Spinal cord (tissue), 9 donors: ENCODE measurements at regions not wholly inside any gene's neighbourhood (a gene's known extent, or its start where the extent isn't known, plus 50 kb on each side); places are given as distances from the start of the nearest gene placed in this dataset.

Experiments used
- DNase-seq, 6 donors: peaks; one replicate each; pipeline versions ENCODE4 v3.0.0 to v3.0.0-alpha.2; 2013 to 2015; ENCODE audit warnings: low spot score in 6 of 6, low read depth in 4 of 6
- H3K27ac ChIP-seq: one replicate; pipeline ENCODE4 v1.5.1; 2013; ENCODE audit warnings: low read depth, low read length, control low read depth
- H3K27me3 ChIP-seq: one replicate; pipeline ENCODE4 v1.6.1; 2013; ENCODE audit warnings: low read length; ENCODE audit not compliant: control insufficient read depth, insufficient read depth
- H3K36me3 ChIP-seq: one replicate; pipeline ENCODE4 v1.6.1; 2013; ENCODE audit warnings: low read length; ENCODE audit not compliant: control insufficient read depth, insufficient read depth
- H3K4me1 ChIP-seq: one replicate; pipeline ENCODE4 v1.6.1; 2013; ENCODE audit warnings: low read length; ENCODE audit not compliant: control insufficient read depth, insufficient read depth
- H3K4me3 ChIP-seq: one replicate; pipeline ENCODE4 v1.5.1; 2013; ENCODE audit warnings: low read depth, low read length, control low read depth
- H3K9me3 ChIP-seq: one replicate; pipeline ENCODE4 v1.6.1; 2013; ENCODE audit warnings: low read length; ENCODE audit not compliant: control insufficient read depth, insufficient read depth
- WGBS: methylation state at CpG from one replicate; pipeline ENCODE4 v1.1.5; 2013; ENCODE audit warnings: missing lambda C conversion rate; ENCODE audit not compliant: insufficient coverage; 5-methylcytosine and 5-hydroxymethylcytosine counted together
- donor health status: healthy.

GRCh38 chr7:148527717-148528168, 62.8 kb upstream of the C7orf33 start:
- no peaks in the 10 kb centered on the region for H3K27me3 ChIP-seq
- no peaks in the 10 kb centered on the region for H3K4me1 ChIP-seq
- peak in 2 of 6 donors; percentile 46 for DNase-seq
- H3K9me3 ChIP-seq, result no peaks in the 10 kb centered on the region
- 51% methylated on average over 2 of the region's 6 CpGs for WGBS
- H3K27ac ChIP-seq, result no peak overlapping the region
- no peaks in the 10 kb centered on the region for H3K36me3 ChIP-seq
- H3K4me3 ChIP-seq, result no peak overlapping the region

DNA sequence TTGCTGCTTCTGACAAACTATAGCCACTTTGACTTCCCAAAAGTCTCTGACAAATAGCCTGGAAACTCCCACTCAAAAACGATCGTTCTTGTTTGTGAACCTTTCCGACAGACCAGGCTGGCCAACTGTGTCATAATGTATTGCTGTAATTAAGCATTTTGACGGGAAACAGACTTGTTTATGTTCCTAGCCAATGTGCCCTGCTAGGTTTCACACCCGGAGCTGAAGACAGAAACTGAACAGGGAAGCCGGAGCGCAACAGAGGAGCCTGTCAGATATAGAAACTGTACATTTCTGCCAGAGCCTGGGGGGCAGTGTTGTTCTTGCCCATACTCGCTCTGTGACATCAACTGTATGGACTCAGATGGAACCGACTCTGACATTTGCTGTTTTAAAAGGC, 55.3 kb upstream of the C7orf33 start:
- no peak overlapping the region for H3K4me3 ChIP-seq
- 68% methylated on average over 7 of the region's 9 CpGs for WGBS
- DNase-seq, result peak in 2 of 6 donors; percentile 4 to 10

GRCh38 chr7:148537435-148537834, 53.1 kb upstream of the C7orf33 start:
- Histone ChIP-seq H3K4me3 (no peak overlapping the region), H3K27ac (no peak overlapping the region), H3K4me1 (peaks cover 5% of the 10 kb centered on the region), H3K36me3 (no peaks in the 10 kb centered on the region), H3K9me3 (no peaks in the 10 kb centered on the region), H3K27me3 (no peaks in the 10 kb centered on the region)
- no peak for DNase-seq
- WGBS, result 72% methylated on average over 3 of the region's 6 CpGs

More for the DNA sequence above, 55.3 kb upstream of the C7orf33 start:
- Histone ChIP-seq H3K27me3 (no peaks in the 10 kb centered on the region), H3K36me3 (no peaks in the 10 kb centered on the region), H3K27ac (no peak overlapping the region), H3K4me1 (peaks cover under 1% of the 10 kb centered on the region), H3K9me3 (no peaks in the 10 kb centered on the region)

DNA sequence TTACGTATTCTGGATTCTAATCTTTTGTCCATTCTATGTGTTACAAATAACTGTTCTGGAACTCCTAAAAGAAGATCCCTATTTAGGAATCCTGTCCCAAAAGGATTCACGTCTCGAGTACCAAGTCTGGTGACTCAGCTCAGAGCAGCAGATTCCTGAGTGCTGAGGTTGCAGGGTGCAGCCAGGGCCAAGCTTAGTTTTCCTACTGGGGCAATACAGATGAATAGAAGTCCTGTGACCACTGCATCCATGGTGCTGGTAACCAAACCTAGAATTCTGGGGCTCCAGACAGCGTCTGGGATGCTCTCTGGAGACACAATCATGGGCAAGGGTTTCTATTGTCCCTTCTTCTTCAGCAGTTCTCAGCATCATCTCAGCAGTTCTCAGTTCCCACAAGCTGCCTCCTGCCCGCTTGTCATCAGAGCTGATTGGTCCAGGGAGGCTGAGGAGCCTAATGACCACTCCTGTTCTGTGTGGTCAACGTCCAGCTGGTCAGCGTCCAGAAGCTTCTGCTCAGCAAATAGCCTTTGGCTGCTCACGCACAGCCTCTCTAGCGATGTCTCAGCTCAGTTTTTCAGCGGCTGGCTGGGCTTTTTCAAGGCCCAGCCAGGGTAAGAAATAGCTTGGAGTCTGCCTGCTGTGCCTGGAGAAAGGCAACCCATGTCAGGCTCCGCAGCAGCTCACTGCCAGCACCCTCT, 50.4 kb upstream of the C7orf33 start:
- DNase-seq, result peak in 2 of 6 donors; percentile 20 to 48
- 75% methylated on average over 10 of the region's 11 CpGs for WGBS
- H3K27me3 ChIP-seq, result no peaks in the 10 kb centered on the region
- no peaks in the 10 kb centered on the region for H3K9me3 ChIP-seq
- H3K27ac ChIP-seq, result no peak overlapping the region
- no peaks in the 10 kb centered on the region for H3K36me3 ChIP-seq
- peaks cover 5% of the 10 kb centered on the region for H3K4me1 ChIP-seq
- H3K4me3 ChIP-seq, result no peak overlapping the region
